Hepatocyte (in vitro differentiated cells): ENCODE measurements at regions not wholly inside any gene's neighbourhood (a gene's known extent, or its start where the extent isn't known, plus 50 kb on each side); places are given as distances from the start of the nearest gene placed in this dataset.

Experiments
- CTCF ChIP-seq: fragments of 200-600 bp; sonication (generic); IDR thresholded peaks from 2 replicates; pipeline ENCODE4 v1.5.1; 2016; ENCODE audit warnings: antibody characterized with exemption, mild to moderate bottlenecking; ENCODE audit not compliant: poor library complexity
- EZH2phosphoT487 ChIP-seq: fragments of 200-600 bp; sonication (generic); IDR thresholded peaks from one replicate; pipeline ENCODE4 v1.6.1; 2018; ENCODE audit warnings: antibody characterized with exemption, mild to moderate bottlenecking, low read depth, moderate library complexity; ENCODE audit not compliant: unreplicated experiment, severe bottlenecking

GRCh38 chr20:58140787-58141425 is 87.5 kb downstream of the ANKRD60 start:
- TF ChIP-seq CTCF (no peak), EZH2phosphoT487 (no peak)
